A549 (cell line): ENCODE measurements at regions not wholly inside any gene's neighbourhood (a gene's known extent, or its start where the extent isn't known, plus 50 kb on each side); places are given as distances from the start of the nearest gene placed in this dataset.

ENCODE experiments used
- ATAC-seq, 2 experiments: fragments of 200-7000 bp in 1 of 2; fragments of >200 bp in 1 of 2; cut with Nextera tagmentation in 1 of 2; cut with Tn5 transposase in 1 of 2; 3 replicates each; pipeline versions ENCODE4 v1.8.0 to v1.9.1; 2018 to 2020; ENCODE audit warnings: mild to moderate bottlenecking in 1 of 2, moderate library complexity in 1 of 2
- CTCF ChIA-PET: fragments of 300-600 bp; sonication (Branson Sonifier 250); formaldehyde crosslinking; extraction: SDS; loops from one replicate; lab custom pipeline; 2021; ENCODE audit warnings: antibody characterized with exemption, inconsistent platforms; lab: Yijun Ruan, JAX
- POLR2A ChIA-PET: fragments of 350-600 bp; formaldehyde crosslinking; extraction: SDS; loops from one replicate; lab custom pipeline; 2021; ENCODE audit warnings: antibody characterized with exemption, inconsistent platforms; lab: Yijun Ruan, JAX
- DNase-seq, 2 experiments: peaks; one replicate each; pipeline versions ENCODE4 v3.0.0 to v3.0.0-alpha.2; 2011 to 2016; ENCODE audit warnings: low read depth in 1 of 2, low spot score in 1 of 2
- FAIRE-seq: peaks from 2 replicates; lab custom pipeline; 2011; peaks lifted over from hg19 to GRCh38; lab: Jason Lieb, UNC
- H3K27ac ChIP-seq, 2 experiments: fragments of >200 bp; sonication (Bioruptor Twin); formaldehyde crosslinking; 3 replicates each; pipeline ENCODE4 v1.5.1; 2016 to 2017
- H3K4me1 ChIP-seq: fragments of >200 bp; sonication (Bioruptor Twin); formaldehyde crosslinking; 3 replicates; pipeline ENCODE4 v1.6.1; 2016
- H3K4me2 ChIP-seq: fragments of >200 bp; sonication (Bioruptor Twin); formaldehyde crosslinking; 3 replicates; pipeline ENCODE4 v1.6.1; 2016
- H3K4me3 ChIP-seq: fragments of >200 bp; sonication (Bioruptor Twin); formaldehyde crosslinking; 3 replicates; pipeline ENCODE4 v1.5.1; 2016
- H3K9me3 ChIP-seq: fragments of >200 bp; sonication (Bioruptor Twin); formaldehyde crosslinking; 3 replicates; pipeline ENCODE4 v1.6.1; 2016
- CTCF ChIP-seq: fragments of >200 bp; sonication (Bioruptor Twin); formaldehyde crosslinking; IDR thresholded peaks from 3 replicates; pipeline ENCODE4 v1.5.1; 2016
- EHMT2 ChIP-seq: fragments of 200-600 bp; sonication (generic); IDR thresholded peaks from 2 replicates; pipeline ENCODE4 v1.6.1; 2016; ENCODE audit warnings: antibody characterized with exemption, low read depth, mild to moderate bottlenecking, moderate library complexity
- ELK1 ChIP-seq: fragments of 150-350 bp; IDR thresholded peaks from 2 replicates; pipeline ENCODE4 v1.6.1; 2014; ENCODE audit warnings: low read depth, mild to moderate bottlenecking, low read length
- EP300 ChIP-seq, 2 experiments: fragments of >200 bp; sonication (Bioruptor Twin); formaldehyde crosslinking; IDR thresholded peaks; 2 replicates in 1 of 2; 3 replicates in 1 of 2; pipeline ENCODE4 v1.6.1; 2016 to 2017
- ESRRA ChIP-seq: fragments of 150-350 bp; IDR thresholded peaks from 2 replicates; pipeline ENCODE4 v1.6.1; 2014; ENCODE audit warnings: mild to moderate bottlenecking, low read length, borderline replicate concordance
- FOSL2 ChIP-seq, 2 experiments: fragments of 450-650 bp in 1 of 2; fragments of >200 bp in 1 of 2; sonication (Bioruptor Twin) in 1 of 2; formaldehyde crosslinking; IDR thresholded peaks; 2 replicates each; pipeline versions ENCODE4 v1.5.0 to v1.6.1; 2016 to 2020; ENCODE audit warnings: mild to moderate bottlenecking in 1 of 2, moderate library complexity in 1 of 2
- GATA3 ChIP-seq: IDR thresholded peaks from 2 replicates; pipeline ENCODE4 v1.6.1; 2012; ENCODE audit warnings: borderline replicate concordance
- HES2 ChIP-seq: fragments of >200 bp; sonication (Bioruptor Twin); formaldehyde crosslinking; IDR thresholded peaks from 2 replicates; pipeline ENCODE4 v1.6.1; 2016
- HOXB13 ChIP-seq: fragments of 250-450 bp; sonication (Bioruptor Pico); IDR thresholded peaks from 2 replicates; pipeline ENCODE4 v1.5.0; 2020; ENCODE audit warnings: low read depth, mild to moderate bottlenecking, moderate library complexity
- KDM1A ChIP-seq: fragments of 200-600 bp; sonication (generic); IDR thresholded peaks from 2 replicates; pipeline ENCODE4 v1.6.1; 2016; ENCODE audit warnings: low read depth, mild to moderate bottlenecking
- MAFK ChIP-seq: fragments of 450-650 bp; IDR thresholded peaks from 2 replicates; pipeline ENCODE4 v1.6.1; 2014; ENCODE audit not compliant: partially characterized antibody
- MYC ChIP-seq: IDR thresholded peaks from 2 replicates; pipeline ENCODE4 v1.6.1; 2012; ENCODE audit warnings: mild to moderate bottlenecking, inconsistent platforms, low read length, improper control_type of control experiment, borderline replicate concordance
- NFE2L2 ChIP-seq: fragments of 150-350 bp; conservative IDR thresholded peaks from 2 replicates; pipeline ENCODE4 v1.6.1; 2014; ENCODE audit warnings: low read length
- RARB ChIP-seq: fragments of 250-450 bp; sonication (Bioruptor Pico); IDR thresholded peaks from 2 replicates; pipeline ENCODE4 v1.8.0; 2021; ENCODE audit warnings: mild to moderate bottlenecking, moderate library complexity
- REST ChIP-seq: fragments of 200-600 bp; sonication (generic); IDR thresholded peaks from 2 replicates; pipeline ENCODE4 v1.6.1; 2016; ENCODE audit warnings: antibody characterized with exemption, mild to moderate bottlenecking, moderate library complexity
- RFX5 ChIP-seq: fragments of 450-650 bp; IDR thresholded peaks from 2 replicates; pipeline ENCODE4 v1.7.1; 2014; ENCODE audit warnings: antibody characterized with exemption, mild to moderate bottlenecking, moderate library complexity
- RNF2 ChIP-seq: fragments of 200-600 bp; sonication (generic); IDR thresholded peaks from 2 replicates; pipeline ENCODE4 v1.6.1; 2016; ENCODE audit warnings: low read depth, mild to moderate bottlenecking, antibody characterized with exemption, moderate library complexity, borderline replicate concordance
- SMC3 ChIP-seq: fragments of >200 bp; sonication (Bioruptor Twin); formaldehyde crosslinking; IDR thresholded peaks from 3 replicates; pipeline ENCODE4 v1.6.1; 2018; ENCODE audit warnings: inconsistent platforms
- SREBF2 ChIP-seq: fragments of 450-650 bp; IDR thresholded peaks from 2 replicates; pipeline ENCODE4 v1.6.1; 2014; ENCODE audit warnings: mild to moderate bottlenecking, moderate library complexity
- USF2 ChIP-seq: fragments of 450-650 bp; IDR thresholded peaks from 2 replicates; pipeline ENCODE4 v1.6.1; 2014; ENCODE audit warnings: antibody characterized with exemption
- ZFP36 ChIP-seq: fragments of 450-650 bp; IDR thresholded peaks from 2 replicates; pipeline ENCODE4 v1.6.1; 2014; ENCODE audit warnings: borderline replicate concordance; ENCODE audit not compliant: partially characterized antibody
- ZNF302 ChIP-seq: fragments of 250-450 bp; sonication (Bioruptor Pico); IDR thresholded peaks from 2 replicates; pipeline ENCODE4 v1.9.0; 2021; ENCODE audit warnings: inconsistent platforms, mild to moderate bottlenecking, moderate library complexity
- ZSCAN20 ChIP-seq: fragments of 250-450 bp; sonication (Bioruptor Pico); IDR thresholded peaks from 2 replicates; pipeline ENCODE4 v1.8.0; 2022; ENCODE audit warnings: mild to moderate bottlenecking, moderate library complexity
- WGBS: methylation state at CpG from one replicate; pipeline ENCODE4 v1.1.6; 2017; ENCODE audit errors: missing lambda C conversion rate; 5-methylcytosine and 5-hydroxymethylcytosine counted together
- TF ChIP-seq, protein P1 (sequence below): fragments of >200 bp; sonication (Bioruptor Twin); formaldehyde crosslinking; IDR thresholded peaks from 3 replicates; pipeline ENCODE4 v1.6.1; 2016

DNA sequence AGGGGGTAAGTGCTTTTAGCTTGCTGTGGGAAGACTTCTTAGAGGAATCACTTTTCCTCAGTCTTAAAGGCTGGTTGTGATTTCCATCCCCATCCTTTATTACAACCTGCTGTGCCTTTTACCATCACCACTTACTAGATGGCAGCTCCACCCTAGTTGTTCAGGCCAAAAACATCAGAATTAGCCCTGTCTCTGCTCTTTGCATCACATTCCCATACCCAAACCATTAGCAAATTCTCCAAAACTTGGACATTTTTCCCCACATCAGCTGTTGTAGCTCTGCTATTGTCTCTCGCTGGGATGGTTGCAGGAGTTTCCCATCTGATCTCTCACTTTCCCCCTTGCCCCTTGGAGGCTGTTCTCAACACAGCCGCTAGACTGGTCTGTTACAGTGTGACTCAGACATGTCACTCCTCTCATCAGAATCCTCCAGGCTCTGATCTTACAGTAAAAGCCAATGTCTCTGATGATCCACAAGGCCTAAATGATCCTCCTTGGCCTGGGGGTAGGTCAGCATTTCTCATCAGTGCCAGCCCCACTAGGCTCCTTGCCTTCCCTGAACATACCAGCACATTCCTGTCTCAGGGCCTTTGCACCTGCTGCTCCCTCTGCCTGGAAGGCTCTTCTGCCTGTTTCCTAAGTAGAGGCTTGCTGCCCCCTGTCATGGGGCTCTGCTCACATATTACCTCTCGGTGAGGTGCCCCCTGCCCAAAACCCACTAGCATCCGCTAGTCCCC lies 102.5 kb downstream of the BEGAIN start:
- Histone ChIP-seq H3K27ac (no peak overlapping the region), H3K4me2 (no peak overlapping the region), H3K4me1 (no peaks in the 10 kb centered on the region), H3K9me3 (no peaks in the 10 kb centered on the region), H3K4me3 (no peak overlapping the region)
- no peak for TF ChIP-seq MAFK
- TF ChIP-seq EP300 (IDR thresholded peaks at IDR 0.05) = no peak
- TF ChIP-seq HOXB13 = no peak
- TF ChIP-seq ESRRA = no peak
- TF ChIP-seq ZFP36 = no peak
- TF ChIP-seq ZSCAN20 (CRISPR knock-in tag) = no peak
- TF ChIP-seq HES2 = no peak
- no peak for TF ChIP-seq ZNF302 (CRISPR knock-in tag)
- no peak for TF ChIP-seq GATA3
- TF ChIP-seq FOSL2 (IDR thresholded peaks at IDR 0.05) = no peak
- TF ChIP-seq FOSL2 (CRISPR knock-in tag; IDR thresholded peaks at IDR 0.05) = no peak
- no peak for TF ChIP-seq RFX5
- TF ChIP-seq NFE2L2 = no peak
- no peak for TF ChIP-seq USF2
- TF ChIP-seq, protein P1, sequence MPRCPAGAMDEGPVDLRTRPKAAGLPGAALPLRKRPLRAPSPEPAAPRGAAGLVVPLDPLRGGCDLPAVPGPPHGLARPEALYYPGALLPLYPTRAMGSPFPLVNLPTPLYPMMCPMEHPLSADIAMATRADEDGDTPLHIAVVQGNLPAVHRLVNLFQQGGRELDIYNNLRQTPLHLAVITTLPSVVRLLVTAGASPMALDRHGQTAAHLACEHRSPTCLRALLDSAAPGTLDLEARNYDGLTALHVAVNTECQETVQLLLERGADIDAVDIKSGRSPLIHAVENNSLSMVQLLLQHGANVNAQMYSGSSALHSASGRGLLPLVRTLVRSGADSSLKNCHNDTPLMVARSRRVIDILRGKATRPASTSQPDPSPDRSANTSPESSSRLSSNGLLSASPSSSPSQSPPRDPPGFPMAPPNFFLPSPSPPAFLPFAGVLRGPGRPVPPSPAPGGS = no peak
- TF ChIP-seq RARB (CRISPR knock-in tag) = no peak
- TF ChIP-seq KDM1A = no peak
- ATAC-seq (no peak), DNase-seq (no peak), FAIRE-seq (no peak)
- ChIA-PET POLR2A (no interaction called here), CTCF (interaction anchor here (0.7 to 1.3 kb wide), 4 partner anchors 10 to 161 kb away, joined by 3 to 6 read pairs (median 4); no protein-coding TSS in a partner anchor)
- 88% methylated on average over 4 of the region's 4 CpGs for WGBS

DNA sequence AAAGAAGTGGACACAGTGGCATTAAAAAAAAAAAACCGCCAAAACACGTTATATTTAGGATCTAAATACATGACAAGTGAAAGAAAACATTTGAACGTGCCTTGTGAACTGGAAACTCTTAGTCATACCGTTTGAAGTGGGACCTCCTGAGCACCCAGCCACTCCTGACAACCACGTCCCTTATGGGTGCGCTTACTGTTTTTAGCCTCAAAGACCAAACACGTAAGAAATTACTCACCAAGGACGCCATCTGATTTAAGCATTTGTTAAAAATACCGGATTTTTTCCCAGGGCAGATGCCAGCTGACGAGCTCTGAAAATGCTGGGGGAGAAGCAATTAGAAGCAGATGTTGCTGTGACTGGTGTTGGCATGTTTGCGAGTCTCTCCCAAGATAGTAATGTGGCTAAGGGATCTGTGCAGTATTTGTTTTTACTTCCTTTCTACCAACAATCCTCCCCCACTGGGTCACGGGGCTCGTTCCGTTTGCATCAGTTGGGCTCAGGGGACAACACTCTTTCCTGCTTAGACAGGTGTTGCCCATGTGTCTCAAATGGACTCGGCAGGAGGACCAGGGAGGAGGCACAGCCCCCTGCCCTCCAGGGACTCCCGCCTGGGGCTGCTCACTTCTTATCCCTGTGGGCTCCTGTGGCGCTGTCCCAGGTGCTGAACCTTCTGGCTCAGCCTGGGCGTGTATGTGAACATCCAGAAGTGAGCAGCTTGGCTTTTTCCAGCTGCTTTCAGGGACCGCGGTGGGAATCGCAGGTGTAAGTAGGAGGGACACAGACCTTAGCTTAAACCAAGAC lies 101.0 kb downstream of the BEGAIN start:
- ATAC-seq (peak; percentile 78 to 84; a peak in 4 of 6 replicates), FAIRE-seq (no peak), DNase-seq (peak; percentile 35 to 53)
- no peaks in the 10 kb centered on the region for H3K4me1 ChIP-seq
- POLR2A ChIA-PET = no interaction called here
- no peak overlapping the region for H3K4me3 ChIP-seq
- H3K4me2 ChIP-seq = no peak overlapping the region
- WGBS = 70% methylated on average over 21 of the region's 21 CpGs
- no peaks in the 10 kb centered on the region for H3K9me3 ChIP-seq
- H3K27ac ChIP-seq = no peak overlapping the region
- TF ChIP-seq SREBF2 (no peak), EHMT2 (peak; percentile 74), ZFP36 (no peak), SMC3 (no peak), REST (peak; percentile 98), GATA3 (no peak), CTCF (no peak), ELK1 (no peak), NFE2L2 (no peak), MYC (no peak), RNF2 (no peak)
- CTCF ChIA-PET = interaction anchor here (1.3 to 3.4 kb wide), 2 partner anchors 10 to 46 kb away, joined by 3 to 12 read pairs; no protein-coding TSS in a partner anchor
